ENCODE measurements at regions not wholly inside any gene's neighbourhood (a gene's known extent, or its start where the extent isn't known, plus 50 kb on each side); places are given as distances from the start of the nearest gene placed in this dataset.

DNA sequence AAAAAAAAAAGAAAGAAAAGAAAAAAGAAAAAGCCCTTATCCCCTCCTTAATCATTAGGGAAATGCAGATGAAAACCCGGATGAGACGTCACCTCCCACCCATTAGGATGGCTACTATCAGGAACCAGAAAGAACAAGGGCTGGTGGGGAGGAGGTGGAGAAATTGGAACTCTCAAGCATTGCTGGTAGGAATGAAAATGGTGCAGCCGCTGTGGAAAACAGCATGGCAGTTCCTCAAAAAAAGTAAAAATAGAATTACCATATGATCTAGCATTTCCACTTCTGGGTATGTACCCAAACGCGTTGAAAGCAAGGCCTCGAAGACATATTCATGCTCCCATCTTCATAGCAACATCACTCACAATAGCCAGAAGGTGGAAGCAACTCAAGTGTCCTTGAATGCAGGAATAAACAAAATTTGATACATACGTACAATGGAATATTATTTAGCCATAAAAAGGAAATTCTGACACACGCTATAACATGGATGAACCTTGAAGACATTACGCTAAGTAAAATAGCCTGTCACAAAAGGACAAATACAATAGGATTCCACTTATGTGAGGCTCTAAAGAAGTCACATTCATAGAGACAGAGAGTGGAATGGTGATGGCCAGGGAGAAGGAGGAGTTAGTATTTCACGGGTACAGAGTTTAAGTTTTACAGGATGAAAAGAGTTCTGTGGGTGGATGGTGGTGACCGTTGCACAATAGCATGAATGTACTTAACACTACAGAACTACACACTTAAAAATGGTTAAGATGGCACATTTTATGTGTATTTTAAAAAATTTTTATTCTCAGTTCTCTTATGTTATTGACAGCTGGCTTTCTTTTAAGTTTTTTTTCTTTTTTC is 166.8 kb upstream of the IER5L start:
- no peak overlapping the region for H3K9ac ChIP-seq (ENCODE audit: low read depth, low read length)
- H3K36me3 ChIP-seq (ENCODE audit: insufficient read depth, low read length), result no peaks in the 10 kb centered on the region
- WGBS, result 92% methylated on average over 8 of the region's 11 CpGs
- H3K27me3 ChIP-seq (ENCODE audit: insufficient read depth, low read length), result no peaks in the 10 kb centered on the region
- no peaks in the 10 kb centered on the region for H3K9me3 ChIP-seq (ENCODE audit: insufficient read depth, low read depth, low read length)
- no peak overlapping the region for H3K4me3 ChIP-seq (ENCODE audit: low read length)
- H3K27ac ChIP-seq (ENCODE audit: low read depth, low read length), result no peak overlapping the region
- no peaks in the 10 kb centered on the region for H3K4me1 ChIP-seq (ENCODE audit: insufficient read depth, low read length)

DNA sequence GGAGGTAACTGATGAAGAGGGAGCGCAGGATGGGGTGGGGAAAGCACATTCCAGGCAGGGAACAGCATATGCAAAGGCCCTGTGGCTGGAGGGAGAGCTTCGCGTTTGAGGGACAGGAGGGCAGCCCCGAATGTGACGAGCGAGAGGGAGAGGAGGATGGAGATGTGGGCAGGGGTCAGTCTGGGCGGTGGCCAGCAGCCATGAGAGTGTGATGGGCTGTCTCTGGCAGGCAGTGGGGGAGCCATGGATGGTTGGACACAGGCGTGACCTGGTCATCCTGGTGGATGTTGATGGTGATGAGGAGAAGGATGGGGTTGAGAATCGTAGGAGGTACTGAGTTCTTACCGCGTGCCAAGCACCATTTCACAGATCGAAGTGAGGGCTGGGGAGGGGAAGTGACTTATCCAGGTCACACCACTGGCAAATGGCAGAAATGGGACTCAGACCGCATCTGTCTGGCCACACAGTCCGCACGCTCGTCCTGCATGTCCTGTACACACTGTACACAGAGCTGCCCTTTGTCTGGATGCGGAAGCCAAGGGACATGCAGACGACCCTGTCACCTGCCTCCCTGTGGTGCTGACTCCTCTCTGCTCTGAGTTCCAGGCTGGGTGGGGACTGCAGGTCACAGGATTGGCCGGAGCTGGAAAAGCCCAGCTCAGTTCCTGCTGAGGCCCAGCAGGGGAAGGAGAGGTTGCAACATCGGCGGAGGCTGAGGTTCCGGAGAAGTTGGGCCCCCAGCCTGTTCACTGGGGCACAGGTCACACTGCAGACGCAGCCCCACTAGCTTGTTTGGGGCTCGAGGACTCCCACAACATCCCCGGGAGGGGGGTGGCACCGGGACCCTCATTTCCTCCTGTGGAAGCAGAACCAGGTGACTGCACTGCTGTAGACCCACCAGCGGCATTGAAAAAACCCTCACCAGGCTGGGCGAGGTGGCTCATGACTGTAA is 165.6 kb upstream of the IER5L start:
- no peak overlapping the region for H3K9ac ChIP-seq (ENCODE audit: low read depth, low read length)
- WGBS, result 83% methylated on average over 28 of the region's 28 CpGs
- no peak overlapping the region for H3K4me3 ChIP-seq (ENCODE audit: low read length)
- H3K27me3 ChIP-seq (ENCODE audit: insufficient read depth, low read length), result no peaks in the 10 kb centered on the region
- H3K4me1 ChIP-seq (ENCODE audit: insufficient read depth, low read length), result peaks cover 6% of the 10 kb centered on the region; the same call in 1 of the 2 replicates
- H3K27ac ChIP-seq (ENCODE audit: low read depth, low read length), result no peak overlapping the region
- no peaks in the 10 kb centered on the region for H3K9me3 ChIP-seq (ENCODE audit: insufficient read depth, low read depth, low read length)
- no peaks in the 10 kb centered on the region for H3K36me3 ChIP-seq (ENCODE audit: insufficient read depth, low read length)

DNA sequence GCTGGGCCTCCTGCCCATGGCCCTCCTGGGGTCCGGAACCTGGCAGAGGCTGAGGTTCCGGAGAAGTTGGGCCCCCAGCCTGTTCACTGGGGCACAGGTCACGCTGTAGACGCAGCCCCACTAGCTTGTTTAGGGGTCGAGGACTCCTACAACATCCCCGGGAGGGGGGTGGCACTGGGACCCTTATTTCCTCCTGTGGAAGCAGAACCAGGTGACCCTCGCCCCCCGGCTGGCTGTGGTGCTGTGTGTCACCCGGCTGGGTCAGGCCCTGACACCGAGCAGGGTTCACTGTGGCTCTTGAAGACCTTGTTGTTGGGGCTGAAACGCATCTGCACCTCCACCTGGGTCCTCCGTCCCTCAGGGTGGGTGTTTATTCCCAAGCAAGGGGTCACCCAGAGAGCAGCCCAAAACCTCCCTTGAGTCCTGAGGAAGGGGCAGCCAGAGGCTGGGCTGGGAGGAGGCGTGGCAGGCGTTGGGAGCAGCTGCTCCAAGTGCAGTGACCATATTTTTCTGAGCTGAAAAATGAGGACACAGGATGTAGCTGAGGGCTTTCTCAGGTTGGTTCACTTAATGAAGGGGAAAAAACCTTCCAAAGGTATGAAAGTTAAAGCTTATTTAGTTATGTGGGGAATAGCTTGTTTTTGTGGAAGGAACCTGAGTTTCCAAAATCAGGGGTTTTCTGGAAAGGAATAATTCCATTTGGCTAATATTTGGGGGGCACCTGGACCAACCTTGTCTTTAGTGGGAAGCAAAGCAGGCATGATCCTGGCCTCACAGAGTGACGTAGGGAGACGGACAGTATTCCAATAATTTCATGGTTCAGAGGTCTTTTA is 164.7 kb upstream of the IER5L start:
- 92% methylated on average over 16 of the region's 16 CpGs for WGBS
- no peak overlapping the region for H3K9ac ChIP-seq (ENCODE audit: low read depth, low read length)
- H3K36me3 ChIP-seq (ENCODE audit: insufficient read depth, low read length), result no peaks in the 10 kb centered on the region
- no peaks in the 10 kb centered on the region for H3K27me3 ChIP-seq (ENCODE audit: insufficient read depth, low read length)
- H3K4me3 ChIP-seq (ENCODE audit: low read length), result no peak overlapping the region
- peaks cover 7% of the 10 kb centered on the region; the same call in 1 of the 2 replicates for H3K4me1 ChIP-seq (ENCODE audit: insufficient read depth, low read length)
- no peak overlapping the region for H3K27ac ChIP-seq (ENCODE audit: low read depth, low read length)
- no peaks in the 10 kb centered on the region for H3K9me3 ChIP-seq (ENCODE audit: insufficient read depth, low read depth, low read length)

GRCh38 chr9:129341987-129342348 is 163.9 kb upstream of the IER5L start:
- Histone ChIP-seq H3K36me3 (ENCODE audit: insufficient read depth, low read length) (no peaks in the 10 kb centered on the region), H3K27ac (ENCODE audit: low read depth, low read length) (no peak overlapping the region), H3K4me3 (ENCODE audit: low read length) (no peak overlapping the region), H3K9ac (ENCODE audit: low read depth, low read length) (no peak overlapping the region), H3K9me3 (ENCODE audit: insufficient read depth, low read depth, low read length) (no peaks in the 10 kb centered on the region), H3K4me1 (ENCODE audit: insufficient read depth, low read length) (peaks cover 9% of the 10 kb centered on the region), H3K27me3 (ENCODE audit: insufficient read depth, low read length) (no peaks in the 10 kb centered on the region)
- WGBS, result 93% methylated on average over 8 of the region's 8 CpGs

- WGBS, result 77% methylated on average over 30 of the region's 30 CpGs
- Histone ChIP-seq H3K27ac (ENCODE audit: low read depth, low read length) (no peak overlapping the region), H3K4me1 (ENCODE audit: insufficient read depth, low read length) (peaks cover 11% of the 10 kb centered on the region)
These were observed 163.3 kb upstream of the IER5L start for GRCh38 chr9:129341171-129341986.

DNA sequence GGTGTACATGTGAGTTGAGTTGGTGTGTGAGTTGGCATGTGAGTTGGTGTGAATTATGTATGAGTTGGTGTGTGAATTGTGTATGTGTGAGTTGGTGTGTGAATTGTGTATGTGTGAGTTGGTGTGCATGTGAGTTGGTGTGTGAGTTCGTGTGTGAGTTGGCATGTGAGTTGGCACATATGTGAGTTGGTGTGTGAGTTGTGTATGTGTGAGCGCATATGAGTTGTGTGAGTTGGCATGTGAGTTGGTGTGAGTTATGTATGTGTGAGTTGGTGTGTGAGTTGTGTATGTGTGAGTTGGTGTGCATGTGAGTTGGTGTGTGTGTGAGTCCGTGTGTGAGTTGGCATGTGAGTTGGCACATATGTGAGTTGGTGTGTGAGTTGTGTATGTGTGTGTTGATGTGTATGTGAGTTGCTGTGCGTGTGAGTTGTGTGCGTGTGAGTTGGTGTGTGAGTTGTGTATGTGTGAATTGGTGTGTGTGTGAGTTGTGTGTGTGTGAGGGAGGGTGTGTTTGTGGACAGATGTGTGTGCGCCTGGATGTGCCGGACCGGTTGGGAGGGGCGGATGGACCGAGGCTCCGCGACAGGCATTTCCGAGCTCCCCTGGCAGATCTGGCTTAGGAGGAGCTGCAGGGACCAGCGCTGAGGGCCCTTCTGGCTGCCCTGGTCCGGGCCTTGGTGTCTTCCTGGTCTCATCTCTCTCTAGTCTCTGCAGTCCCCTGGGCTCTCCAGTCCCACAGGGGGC is 162.5 kb upstream of the IER5L start:
- Histone ChIP-seq H3K27me3 (ENCODE audit: insufficient read depth, low read length) (no peaks in the 10 kb centered on the region), H3K27ac (ENCODE audit: low read depth, low read length) (no peak overlapping the region), H3K4me3 (ENCODE audit: low read length) (no peak overlapping the region), H3K9ac (ENCODE audit: low read depth, low read length) (no peak overlapping the region), H3K4me1 (ENCODE audit: insufficient read depth, low read length) (peaks cover 19% of the 10 kb centered on the region), H3K9me3 (ENCODE audit: insufficient read depth, low read depth, low read length) (no peaks in the 10 kb centered on the region), H3K36me3 (ENCODE audit: insufficient read depth, low read length) (no peaks in the 10 kb centered on the region)
- 80% methylated on average over 15 of the region's 15 CpGs for WGBS

More at GRCh38 chr9:129341171-129341986, 163.3 kb upstream of the IER5L start:
- Histone ChIP-seq H3K27me3 (ENCODE audit: insufficient read depth, low read length) (no peaks in the 10 kb centered on the region), H3K4me3 (ENCODE audit: low read length) (no peak overlapping the region), H3K36me3 (ENCODE audit: insufficient read depth, low read length) (no peaks in the 10 kb centered on the region), H3K9ac (ENCODE audit: low read depth, low read length) (no peak overlapping the region), H3K9me3 (ENCODE audit: insufficient read depth, low read depth, low read length) (no peaks in the 10 kb centered on the region)

DNA sequence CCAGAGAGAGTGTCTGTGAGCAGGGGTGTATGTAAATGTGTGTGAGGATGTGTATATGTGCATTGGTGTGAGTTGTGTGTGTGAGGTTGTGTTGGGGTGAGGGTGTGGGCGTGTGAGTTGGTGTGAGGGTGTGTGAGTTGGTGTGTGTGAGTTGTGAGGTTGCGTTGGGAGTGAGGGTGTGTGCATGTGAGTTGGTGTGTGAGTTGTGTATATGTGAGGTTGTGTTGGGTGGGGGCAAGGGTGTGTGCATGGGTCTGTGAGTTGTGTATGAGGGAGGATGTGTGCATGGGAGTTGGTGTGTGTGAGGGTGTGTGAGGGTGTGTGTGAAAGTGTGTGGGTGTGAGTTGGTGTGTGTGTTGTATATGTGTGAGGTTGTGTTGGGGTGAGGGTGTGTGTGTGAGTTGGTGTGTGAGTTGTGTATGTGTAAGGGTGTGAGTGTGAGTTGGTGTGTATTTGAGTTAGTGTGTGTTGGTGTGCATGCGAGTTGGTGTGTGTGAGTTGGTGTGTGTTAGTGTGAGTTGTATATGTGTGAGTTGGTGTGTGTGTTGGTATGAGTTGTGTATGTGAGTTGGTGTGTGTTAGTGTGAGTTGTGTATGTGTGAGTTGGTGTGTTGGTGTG is 161.6 kb upstream of the IER5L start:
- H3K4me1 ChIP-seq (ENCODE audit: insufficient read depth, low read length), result peaks cover 29% of the 10 kb centered on the region
- H3K36me3 ChIP-seq (ENCODE audit: insufficient read depth, low read length), result no peaks in the 10 kb centered on the region
- H3K9ac ChIP-seq (ENCODE audit: low read depth, low read length), result no peak overlapping the region
- H3K27me3 ChIP-seq (ENCODE audit: insufficient read depth, low read length), result no peaks in the 10 kb centered on the region
- H3K27ac ChIP-seq (ENCODE audit: low read depth, low read length), result no peak overlapping the region
- no peak overlapping the region for H3K4me3 ChIP-seq (ENCODE audit: low read length)
- WGBS, result 91% methylated on average over 3 of the region's 3 CpGs
- no peaks in the 10 kb centered on the region for H3K9me3 ChIP-seq (ENCODE audit: insufficient read depth, low read depth, low read length)

DNA sequence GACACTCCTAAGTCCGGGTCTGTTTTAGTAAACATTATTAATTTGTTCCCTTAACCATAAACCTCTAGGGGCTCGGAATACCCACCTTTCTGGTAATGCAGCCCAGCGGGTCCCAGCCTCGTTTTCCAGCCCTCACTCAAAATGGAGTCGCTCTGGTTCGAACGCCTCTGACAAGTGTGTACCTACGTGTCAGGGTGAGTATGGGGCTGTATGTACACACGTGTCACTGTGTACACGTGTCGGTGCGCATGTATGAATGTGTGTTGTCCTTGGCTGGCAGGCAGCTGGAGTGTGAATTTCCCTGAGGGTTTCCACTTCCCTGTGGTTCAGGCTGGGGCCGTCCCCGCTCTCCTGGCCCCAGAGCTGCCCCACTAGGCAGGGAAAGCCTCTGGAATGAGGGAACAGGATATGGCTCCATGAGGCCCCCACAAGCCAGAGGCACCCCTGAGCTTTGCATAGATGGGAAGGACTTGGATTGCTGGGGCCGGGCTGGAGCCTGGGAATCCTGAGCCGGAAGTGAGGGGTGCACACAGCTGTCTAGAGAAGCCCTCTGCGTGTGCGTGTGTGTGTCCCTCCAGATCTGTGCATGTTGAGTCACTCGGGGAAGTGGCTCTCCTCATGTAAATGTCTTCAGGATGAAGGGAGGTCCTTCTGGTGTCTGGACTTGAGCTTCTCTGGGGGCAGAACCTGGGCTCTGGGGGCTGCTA is 160.8 kb upstream of the IER5L start:
- Histone ChIP-seq H3K36me3 (ENCODE audit: insufficient read depth, low read length) (no peaks in the 10 kb centered on the region), H3K27ac (ENCODE audit: low read depth, low read length) (no peak overlapping the region), H3K4me1 (ENCODE audit: insufficient read depth, low read length) (peaks cover 33% of the 10 kb centered on the region), H3K9me3 (ENCODE audit: insufficient read depth, low read depth, low read length) (no peaks in the 10 kb centered on the region), H3K4me3 (ENCODE audit: low read length) (no peak overlapping the region), H3K9ac (ENCODE audit: low read depth, low read length) (no peak overlapping the region), H3K27me3 (ENCODE audit: insufficient read depth, low read length) (no peaks in the 10 kb centered on the region)
- 86% methylated on average over 19 of the region's 19 CpGs for WGBS
